AG04450 (cell line): ENCODE measurements at regions not wholly inside any gene's neighbourhood (a gene's known extent, or its start where the extent isn't known, plus 50 kb on each side); places are given as distances from the start of the nearest gene placed in this dataset.

ENCODE experiments used
- CTCF ChIA-PET: fragments of 300-600, 350-600 bp; formaldehyde crosslinking; extraction: SDS; loops from one replicate; lab custom pipeline; 2022; ENCODE audit warnings: antibody characterized with exemption, inconsistent platforms; lab: Charles Lee
- POLR2A ChIA-PET: fragments of 350-600 bp; formaldehyde crosslinking; extraction: SDS; loops from one replicate; lab custom pipeline; 2021; ENCODE audit warnings: antibody characterized with exemption, inconsistent platforms; lab: Yijun Ruan, JAX
- DNase-seq: peaks from one replicate; pipeline ENCODE4 v3.0.0-alpha.2; 2011; ENCODE audit warnings: low read depth, low spot score
- H3K27ac ChIP-seq: one replicate; pipeline ENCODE4 v1.5.1; 2012; ENCODE audit warnings: low read depth, low read length, control low read depth
- H3K27me3 ChIP-seq: one replicate; pipeline ENCODE4 v1.6.0; 2012; ENCODE audit warnings: low read length; ENCODE audit not compliant: control insufficient read depth, insufficient read depth
- H3K4me3 ChIP-seq: 2 replicates; pipeline ENCODE4 v1.5.1; 2011; ENCODE audit warnings: mild to moderate bottlenecking, low read depth, low read length, control low read depth
- H3K9me3 ChIP-seq: 2 replicates; pipeline ENCODE4 v1.5.1; 2012; ENCODE audit warnings: low read length; ENCODE audit not compliant: control insufficient read depth, insufficient read depth
- CTCF ChIP-seq: IDR thresholded peaks from 2 replicates; pipeline ENCODE4 v1.5.1; 2011; ENCODE audit warnings: low read depth, low read length, control low read depth, inconsistent platforms

- no peaks in the 10 kb centered on the region for H3K9me3 ChIP-seq
- no peaks in the 10 kb centered on the region for H3K27me3 ChIP-seq
- TF ChIP-seq CTCF: no peak
- DNase-seq: no peak
- POLR2A ChIA-PET: no interaction called here
- H3K4me3 ChIP-seq: no peak overlapping the region
- CTCF ChIA-PET: interaction anchor here (1.2 kb wide), 1 partner anchor 145 kb away, joined by 3 read pairs; no protein-coding TSS in a partner anchor
- H3K27ac ChIP-seq: no peak overlapping the region
These were observed 138.6 kb upstream of the EPHA4 start for GRCh38 chr2:221710744-221711143.

GRCh38 chr2:221708902-221709301 is 136.8 kb upstream of the EPHA4 start:
- ChIA-PET POLR2A (no interaction called here), CTCF (no interaction called here)
- no peak for TF ChIP-seq CTCF
- H3K27me3 ChIP-seq: no peaks in the 10 kb centered on the region
- H3K27ac ChIP-seq: no peak overlapping the region
- no peak for DNase-seq
- H3K9me3 ChIP-seq: no peaks in the 10 kb centered on the region
- H3K4me3 ChIP-seq: no peak overlapping the region

- Histone ChIP-seq H3K27ac (no peak overlapping the region), H3K27me3 (no peaks in the 10 kb centered on the region), H3K4me3 (no peak overlapping the region), H3K9me3 (no peaks in the 10 kb centered on the region)
- no peak for DNase-seq
- no peak for TF ChIP-seq CTCF
- ChIA-PET CTCF (no interaction called here), POLR2A (no interaction called here)
These were observed 133.2 kb upstream of the EPHA4 start for GRCh38 chr2:221705185-221705877.

- Histone ChIP-seq H3K4me3 (no peak overlapping the region), H3K27ac (no peak overlapping the region), H3K27me3 (no peaks in the 10 kb centered on the region), H3K9me3 (no peaks in the 10 kb centered on the region)
- CTCF ChIA-PET: no interaction called here
- TF ChIP-seq CTCF: no peak
- POLR2A ChIA-PET: no interaction called here
- DNase-seq: no peak
These were observed 132.3 kb upstream of the EPHA4 start for GRCh38 chr2:221704442-221704841.

GRCh38 chr2:221693365-221693764 is 121.3 kb upstream of the EPHA4 start:
- Histone ChIP-seq H3K27ac (no peak overlapping the region), H3K9me3 (no peaks in the 10 kb centered on the region), H3K4me3 (no peak overlapping the region), H3K27me3 (no peaks in the 10 kb centered on the region)
- CTCF ChIA-PET: no interaction called here
- TF ChIP-seq CTCF: no peak
- no peak for DNase-seq
- POLR2A ChIA-PET: no interaction called here
